Mesenchymal stem cell (in vitro differentiated cells and primary cell): ENCODE measurements at regions not wholly inside any gene's neighbourhood (a gene's known extent, or its start where the extent isn't known, plus 50 kb on each side); places are given as distances from the start of the nearest gene placed in this dataset.

Experiments used
- DNase-seq: peaks from one replicate; pipeline ENCODE4 v3.0.0-alpha.2; 2013
- H2AFZ ChIP-seq: one replicate; pipeline ENCODE4 v1.6.1; 2013; ENCODE audit warnings: low read depth, mild to moderate bottlenecking, control low read depth, inconsistent platforms, low read length, moderate library complexity
- H2AK5ac ChIP-seq: 2 replicates; pipeline ENCODE4 v1.6.1; 2013; ENCODE audit warnings: low read length, moderate library complexity, mild to moderate bottlenecking, inconsistent platforms; ENCODE audit not compliant: severe bottlenecking
- H2BK120ac ChIP-seq: one replicate; pipeline ENCODE4 v1.6.1; 2013; ENCODE audit warnings: low read depth, mild to moderate bottlenecking, inconsistent platforms, low read length, moderate library complexity
- H2BK12ac ChIP-seq, 2 experiments: one replicate each; pipeline ENCODE4 v1.6.1; 2013; ENCODE audit warnings: inconsistent platforms in 2 of 2, low read length in 2 of 2, mild to moderate bottlenecking in 2 of 2, moderate library complexity in 2 of 2, control low read depth in 1 of 2
- H2BK15ac ChIP-seq: one replicate; pipeline ENCODE4 v1.6.1; 2013; ENCODE audit warnings: mild to moderate bottlenecking, low read depth, inconsistent platforms; ENCODE audit not compliant: poor library complexity, severe bottlenecking
- H2BK5ac ChIP-seq: 2 replicates; pipeline ENCODE4 v1.6.1; 2013; ENCODE audit warnings: low read depth, mild to moderate bottlenecking, low read length, control low read depth, inconsistent platforms; ENCODE audit not compliant: poor library complexity, severe bottlenecking
- H3K14ac ChIP-seq, 2 experiments: one replicate each; pipeline ENCODE4 v1.6.1; 2013; ENCODE audit warnings: inconsistent platforms in 2 of 2, low read length in 2 of 2, control low read depth in 1 of 2, mild to moderate bottlenecking in 1 of 2, moderate library complexity in 1 of 2
- H3K18ac ChIP-seq, 2 experiments: one replicate each; pipeline ENCODE4 v1.6.1; 2013; ENCODE audit warnings: inconsistent platforms in 2 of 2, low read length in 2 of 2, control low read depth in 1 of 2, low read depth in 1 of 2, mild to moderate bottlenecking in 1 of 2
- H3K23ac ChIP-seq, 2 experiments: one replicate each; pipeline ENCODE4 v1.6.1; 2013; ENCODE audit warnings: inconsistent platforms in 2 of 2, low read length in 2 of 2, mild to moderate bottlenecking in 2 of 2, moderate library complexity in 2 of 2, control low read depth in 1 of 2
- H3K27ac ChIP-seq: 2 replicates; pipeline ENCODE4 v1.5.1; 2013; ENCODE audit warnings: mild to moderate bottlenecking, moderate library complexity, low read length, control low read depth, inconsistent platforms; ENCODE audit not compliant: poor library complexity, severe bottlenecking
- H3K27me3 ChIP-seq, 2 experiments: 2 replicates each; pipeline versions ENCODE4 v1.6.1 to v1.7.0; 2013; ENCODE audit warnings: low read length in 2 of 2, mild to moderate bottlenecking in 2 of 2, moderate library complexity in 2 of 2, control low read depth in 1 of 2, inconsistent platforms in 1 of 2; ENCODE audit not compliant: control insufficient read depth in 1 of 2, insufficient read depth in 1 of 2
- H3K36me3 ChIP-seq, 2 experiments: 2 replicates each; pipeline versions ENCODE4 v1.6.1 to v1.7.0; 2013; ENCODE audit warnings: low read length in 2 of 2, control low read depth in 1 of 2, inconsistent platforms in 1 of 2, low read depth in 1 of 2, mild to moderate bottlenecking in 1 of 2; ENCODE audit not compliant: insufficient read depth in 2 of 2, control insufficient read depth in 1 of 2
- H3K4ac ChIP-seq, 2 experiments: one replicate each; pipeline ENCODE4 v1.6.1; 2013; ENCODE audit warnings: inconsistent platforms in 2 of 2, low read length in 2 of 2, mild to moderate bottlenecking in 2 of 2, moderate library complexity in 2 of 2, control low read depth in 1 of 2, low read depth in 1 of 2
- H3K4me1 ChIP-seq: 2 replicates; pipeline ENCODE4 v1.6.1; 2013; ENCODE audit warnings: low read depth, low read length, control low read depth; ENCODE audit not compliant: control insufficient read depth, insufficient read depth
- H3K4me2 ChIP-seq: 2 replicates; pipeline ENCODE4 v1.6.1; 2013; ENCODE audit warnings: low read length, mild to moderate bottlenecking, inconsistent platforms; ENCODE audit not compliant: poor library complexity, severe bottlenecking
- H3K4me3 ChIP-seq, 2 experiments: 2 replicates each; pipeline versions ENCODE4 v1.5.1 to v1.7.0; 2013; ENCODE audit warnings: low read length in 2 of 2, mild to moderate bottlenecking in 2 of 2, control low read depth in 1 of 2, low read depth in 1 of 2; ENCODE audit not compliant: insufficient read depth in 1 of 2
- H3K79me1 ChIP-seq: replicated peaks from 2 replicates; pipeline ENCODE4 v1.6.1; 2013; ENCODE audit warnings: mild to moderate bottlenecking, control low read depth, low read length, inconsistent platforms; ENCODE audit not compliant: poor library complexity, severe bottlenecking
- H3K9ac ChIP-seq: 2 replicates; pipeline ENCODE4 v1.7.0; 2013; ENCODE audit warnings: mild to moderate bottlenecking, low read length, moderate library complexity
- H3K9me3 ChIP-seq: 2 replicates; pipeline ENCODE4 v1.7.0; 2013; ENCODE audit warnings: mild to moderate bottlenecking, low read length; ENCODE audit not compliant: control insufficient read depth
- H4K8ac ChIP-seq: one replicate; pipeline ENCODE4 v1.6.1; 2013; ENCODE audit warnings: inconsistent platforms, mild to moderate bottlenecking, low read length, moderate library complexity
- H4K91ac ChIP-seq: one replicate; pipeline ENCODE4 v1.6.1; 2013; ENCODE audit warnings: mild to moderate bottlenecking, low read length, inconsistent platforms
- WGBS: methylation state at CpG from one replicate; pipeline ENCODE4 v1.1.7; 2013; ENCODE audit warnings: mixed read lengths; 5-methylcytosine and 5-hydroxymethylcytosine counted together

DNA sequence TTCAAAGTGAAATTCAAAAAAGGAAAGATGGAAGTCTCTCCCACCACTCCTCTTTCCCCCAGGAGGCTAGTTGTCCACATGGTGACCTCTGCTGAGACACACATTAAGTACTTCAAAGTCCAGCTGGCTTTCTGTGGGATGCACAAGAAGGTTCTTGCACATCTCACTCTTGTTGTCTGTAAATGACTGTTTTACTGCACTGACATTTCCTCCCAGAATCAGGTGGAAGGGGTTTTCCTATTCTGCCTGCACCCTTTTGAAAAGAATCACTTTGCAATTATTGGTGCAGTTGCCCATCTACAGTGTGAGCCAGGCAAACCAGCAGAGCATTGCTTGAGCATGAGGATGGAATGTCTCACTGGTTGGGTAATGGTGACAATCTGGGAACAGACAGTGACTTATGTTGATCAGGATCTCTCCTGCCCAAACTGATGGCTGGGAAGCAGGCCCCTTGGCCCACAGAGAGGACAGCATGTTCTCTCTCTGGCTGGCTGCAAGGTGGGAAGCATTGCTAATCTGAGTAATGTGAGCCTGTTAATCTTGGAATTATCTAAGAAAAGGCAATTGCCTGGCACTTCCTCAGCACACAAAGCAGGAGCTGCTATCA lies 347.7 kb upstream of the SATB1 start:
- no peaks in the 10 kb centered on the region for H3K9me3 ChIP-seq
- no peak overlapping the region for H4K91ac ChIP-seq
- no peak overlapping the region for H2BK12ac ChIP-seq
- no peak overlapping the region for H2AFZ ChIP-seq
- no peaks in the 10 kb centered on the region for H3K79me1 ChIP-seq
- H3K4ac ChIP-seq, result no peak overlapping the region
- H3K27ac ChIP-seq, result no peak overlapping the region
- H3K14ac ChIP-seq, result no peak overlapping the region
- H3K4me1 ChIP-seq, result no peaks in the 10 kb centered on the region
- H3K9ac ChIP-seq, result no peak overlapping the region
- H3K4me3 ChIP-seq, result no peak overlapping the region
- no peak for DNase-seq
- H3K23ac ChIP-seq, result no peak overlapping the region
- no peak overlapping the region for H2BK120ac ChIP-seq
- H2BK15ac ChIP-seq, result no peak overlapping the region
- no peaks in the 10 kb centered on the region for H3K36me3 ChIP-seq
- no peak overlapping the region for H4K8ac ChIP-seq
- no peak overlapping the region for H2BK5ac ChIP-seq
- no peak overlapping the region for H2AK5ac ChIP-seq
- H3K18ac ChIP-seq, result no peak overlapping the region
- H3K4me2 ChIP-seq, result no peak overlapping the region
- no peaks in the 10 kb centered on the region for H3K27me3 ChIP-seq

DNA sequence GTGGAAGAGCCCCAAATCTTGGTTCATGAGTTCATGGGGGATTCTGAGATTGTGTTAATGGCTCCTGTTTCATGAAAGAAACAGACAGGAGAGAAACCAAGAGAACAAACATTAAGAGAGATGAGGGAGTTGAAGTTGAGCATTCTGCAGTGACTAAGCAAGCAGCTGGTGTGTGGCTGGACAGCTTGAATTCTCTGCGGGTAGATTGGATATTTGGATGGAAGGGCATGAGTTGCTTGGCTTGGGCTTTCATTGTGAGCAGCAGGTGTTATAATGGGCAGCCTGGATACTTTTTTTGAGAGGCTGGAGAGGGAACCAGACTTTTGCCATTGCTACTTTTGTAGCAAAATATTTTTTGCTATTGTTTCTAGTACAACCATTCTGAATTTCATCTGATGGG lies 346.8 kb upstream of the SATB1 start:
- no peak overlapping the region for H2BK5ac ChIP-seq
- H2BK120ac ChIP-seq, result no peak overlapping the region
- H3K4me3 ChIP-seq, result no peak overlapping the region
- no peak overlapping the region for H4K91ac ChIP-seq
- H3K4me2 ChIP-seq, result no peak overlapping the region
- H2BK15ac ChIP-seq, result no peak overlapping the region
- H3K4me1 ChIP-seq, result no peaks in the 10 kb centered on the region
- no peaks in the 10 kb centered on the region for H3K36me3 ChIP-seq
- H2AK5ac ChIP-seq, result no peak overlapping the region
- WGBS, result 82% methylated on average over 1 of the region's 1 CpG
- no peak overlapping the region for H3K9ac ChIP-seq
- no peak overlapping the region for H3K4ac ChIP-seq
- no peaks in the 10 kb centered on the region for H3K79me1 ChIP-seq
- H3K14ac ChIP-seq, result no peak overlapping the region
- H3K18ac ChIP-seq, result no peak overlapping the region
- no peak for DNase-seq
- no peak overlapping the region for H2AFZ ChIP-seq
- no peaks in the 10 kb centered on the region for H3K9me3 ChIP-seq
- no peak overlapping the region for H3K27ac ChIP-seq
- no peaks in the 10 kb centered on the region for H3K27me3 ChIP-seq
- H3K23ac ChIP-seq, result no peak overlapping the region
- H4K8ac ChIP-seq, result no peak overlapping the region
- H2BK12ac ChIP-seq, result no peak overlapping the region

DNA sequence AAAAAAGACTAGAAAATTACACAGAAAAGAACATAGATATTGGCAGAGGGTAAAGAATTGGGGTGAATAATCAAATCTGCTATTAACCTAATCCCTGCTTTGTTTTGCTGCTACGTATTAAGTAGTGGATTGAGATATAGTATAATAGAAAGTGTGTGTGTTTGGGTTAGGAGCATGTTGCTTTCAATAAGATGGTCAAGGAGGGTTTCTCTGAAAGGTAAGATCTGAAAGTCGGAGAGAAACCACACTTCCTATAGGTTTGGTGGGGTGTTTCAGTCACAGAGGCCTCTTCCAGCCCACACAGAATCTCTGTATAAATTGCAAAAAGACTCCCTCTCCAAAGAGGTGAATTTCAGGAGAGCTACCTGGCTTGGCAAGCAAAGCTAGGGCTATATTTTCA lies 345.7 kb upstream of the SATB1 start:
- Histone ChIP-seq H3K9me3 (no peaks in the 10 kb centered on the region), H2AFZ (no peak overlapping the region)
- 43% methylated on average over 1 of the region's 2 CpGs for WGBS

DNA sequence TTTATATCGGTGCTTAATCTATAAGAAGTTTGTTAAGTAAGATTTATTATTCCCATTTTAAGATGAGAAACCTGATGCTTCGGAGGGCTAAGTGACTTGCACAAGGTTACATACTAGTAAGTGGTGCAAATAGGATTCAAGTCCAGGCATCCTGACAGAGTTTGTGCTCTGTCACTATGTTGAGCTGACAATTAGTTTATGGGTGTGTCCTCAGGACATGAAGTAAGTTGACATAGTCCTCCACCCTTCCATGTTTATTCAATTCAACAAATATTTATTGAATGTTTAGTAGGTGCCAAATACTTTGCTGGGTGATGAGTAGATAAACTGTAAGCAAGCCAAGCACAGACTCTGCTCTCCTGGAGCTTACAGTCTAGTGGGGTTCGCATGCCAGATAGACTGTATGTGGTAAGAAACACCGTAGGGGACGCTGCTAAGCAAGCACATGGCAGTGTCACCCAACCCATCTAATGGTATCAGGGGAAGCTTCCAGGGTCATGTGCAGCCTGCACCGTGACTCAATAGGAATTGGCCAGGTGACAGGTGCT lies 342.7 kb upstream of the SATB1 start:
- Histone ChIP-seq H2AFZ (no peak overlapping the region), H2BK120ac (no peak overlapping the region)

More for the DNA sequence above, 345.7 kb upstream of the SATB1 start:
- H3K79me1 ChIP-seq, result no peaks in the 10 kb centered on the region
- no peak overlapping the region for H2AK5ac ChIP-seq
- no peak overlapping the region for H3K4ac ChIP-seq
- DNase-seq, result no peak
- no peak overlapping the region for H2BK5ac ChIP-seq
- H4K8ac ChIP-seq, result no peak overlapping the region
- H3K4me3 ChIP-seq, result no peak overlapping the region
- no peak overlapping the region for H2BK12ac ChIP-seq
- H3K27me3 ChIP-seq, result no peaks in the 10 kb centered on the region
- H2BK15ac ChIP-seq, result no peak overlapping the region
- H3K4me2 ChIP-seq, result no peak overlapping the region
- H4K91ac ChIP-seq, result no peak overlapping the region
- no peak overlapping the region for H3K23ac ChIP-seq
- no peaks in the 10 kb centered on the region for H3K4me1 ChIP-seq
- no peak overlapping the region for H2BK120ac ChIP-seq
- H3K27ac ChIP-seq, result no peak overlapping the region
- H3K36me3 ChIP-seq, result no peaks in the 10 kb centered on the region
- H3K14ac ChIP-seq, result no peak overlapping the region
- no peak overlapping the region for H3K18ac ChIP-seq
- H3K9ac ChIP-seq, result no peak overlapping the region

More for the DNA sequence above, 342.7 kb upstream of the SATB1 start:
- Histone ChIP-seq H2BK15ac (no peak overlapping the region), H3K36me3 (no peaks in the 10 kb centered on the region), H4K8ac (no peak overlapping the region), H3K9ac (no peak overlapping the region), H3K27ac (no peak overlapping the region), H3K4me2 (no peak overlapping the region), H3K18ac (no peak overlapping the region), H4K91ac (no peak overlapping the region), H3K79me1 (no peaks in the 10 kb centered on the region), H2BK5ac (no peak overlapping the region), H3K14ac (no peak overlapping the region), H3K27me3 (no peaks in the 10 kb centered on the region), H2BK12ac (no peak overlapping the region), H3K4me3 (no peak overlapping the region), H3K4ac (no peak overlapping the region), H2AK5ac (no peak overlapping the region), H3K23ac (no peak overlapping the region), H3K9me3 (no peaks in the 10 kb centered on the region), H3K4me1 (no peaks in the 10 kb centered on the region)
- WGBS, result 88% methylated on average over 6 of the region's 6 CpGs
- no peak for DNase-seq
